ENCODE measurements at regions not wholly inside any gene's neighbourhood (a gene's known extent, or its start where the extent isn't known, plus 50 kb on each side); places are given as distances from the start of the nearest gene placed in this dataset.
"Not testable (repeated sequence)": the region's sequence is repeated elsewhere in the genome, so short reads cannot be mapped to it uniquely, and the experiment has no call there.

- DNase-seq: no peak
Measured at GRCh38 chr18:51330739-51331138, 133.3 kb upstream of the MEX3C start.

- no peak for DNase-seq
Measured at GRCh38 chr18:51337406-51337805, 139.9 kb upstream of the MEX3C start.

GRCh38 chr18:51339856-51340255 lies 142.4 kb upstream of the MEX3C start:
- DNase-seq: no peak

- no peak for DNase-seq
Measured at GRCh38 chr18:51340332-51340731, 142.9 kb upstream of the MEX3C start.

GRCh38 chr18:51342815-51343214 lies 145.3 kb upstream of the MEX3C start:
- DNase-seq: no peak

GRCh38 chr18:51345848-51346391 lies 148.4 kb upstream of the MEX3C start:
- no peak for DNase-seq

GRCh38 chr18:51346404-51346803 lies 148.9 kb upstream of the MEX3C start:
- DNase-seq: no peak

DNA sequence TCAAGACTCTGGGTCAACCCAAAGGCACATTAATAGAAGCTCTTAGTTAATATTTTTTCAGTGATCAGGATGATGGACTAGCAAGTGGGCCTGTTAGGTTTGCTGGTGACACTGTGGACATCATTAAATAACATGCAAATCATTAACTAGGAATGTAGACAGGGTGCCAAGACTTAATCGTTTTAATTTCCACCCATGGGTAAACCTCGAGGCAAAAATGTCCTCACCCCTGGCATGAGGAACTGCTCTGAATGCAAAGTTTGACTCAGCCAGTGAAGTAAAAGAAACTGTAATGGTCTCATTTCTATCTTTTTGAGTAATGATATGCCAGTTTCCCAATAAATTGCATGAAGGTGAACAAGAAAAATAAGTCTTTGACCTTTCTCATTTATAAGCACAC lies 152.6 kb upstream of the MEX3C start:
- no peak for DNase-seq

- no peak for DNase-seq
Measured at GRCh38 chr18:51355841-51356240, 158.4 kb upstream of the MEX3C start.

DNA sequence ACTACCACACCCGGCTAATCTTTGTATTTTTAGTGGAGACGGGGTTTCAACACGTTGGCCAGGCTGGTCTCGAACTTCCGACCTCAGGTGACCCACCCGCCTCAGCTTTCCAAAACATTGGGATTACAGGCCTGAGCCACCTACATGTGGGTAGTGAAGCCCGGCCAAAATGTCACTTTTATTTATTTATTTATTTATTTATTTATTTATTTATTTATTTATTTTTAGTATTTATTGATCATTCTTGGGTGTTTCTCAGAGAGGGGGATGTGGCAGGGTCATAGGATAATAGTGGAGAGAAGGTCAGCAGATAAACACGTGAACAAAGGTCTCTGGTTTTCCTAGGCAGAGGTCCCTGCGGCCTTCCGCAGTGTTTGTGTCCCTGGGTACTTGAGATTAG lies 162.8 kb upstream of the MEX3C start:
- DNase-seq: not testable (repeated sequence)

DNA sequence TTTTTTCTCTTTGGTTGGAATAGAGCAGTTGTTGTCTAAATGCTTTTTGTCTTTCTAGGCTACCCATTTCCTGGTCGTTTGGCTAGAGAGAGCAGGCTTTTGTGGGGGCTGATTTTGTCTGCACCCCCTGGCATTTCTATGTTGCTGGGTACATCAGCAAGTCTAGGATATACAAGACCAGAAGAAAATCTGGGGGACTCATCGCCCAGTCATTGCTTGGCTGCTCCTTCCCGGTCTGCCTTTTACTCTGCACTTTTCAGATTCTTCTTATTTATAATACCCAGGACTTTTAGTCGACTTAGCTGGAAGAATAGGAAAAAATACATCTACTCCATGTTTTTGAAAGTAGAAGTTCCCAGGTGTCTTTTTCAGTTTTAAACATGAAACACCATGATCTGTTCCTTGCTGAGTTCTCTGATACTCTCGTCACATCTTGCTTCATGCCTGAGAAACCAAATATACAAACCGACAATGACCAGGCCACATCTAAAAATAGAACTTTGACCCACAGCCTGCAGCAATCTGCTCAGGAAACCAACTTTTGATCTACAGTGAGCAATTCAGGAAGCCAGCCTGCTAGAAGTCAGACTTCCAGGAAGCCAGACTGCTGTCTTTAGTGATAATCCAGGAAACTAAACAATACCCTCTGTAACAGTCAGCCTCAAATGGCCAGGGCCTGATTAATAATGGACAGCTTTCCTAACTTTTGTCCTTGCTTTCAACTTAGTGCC lies 163.8 kb upstream of the MEX3C start:
- no peak for DNase-seq

GRCh38 chr18:51363384-51363783 lies 165.9 kb upstream of the MEX3C start:
- DNase-seq: no peak

DNA sequence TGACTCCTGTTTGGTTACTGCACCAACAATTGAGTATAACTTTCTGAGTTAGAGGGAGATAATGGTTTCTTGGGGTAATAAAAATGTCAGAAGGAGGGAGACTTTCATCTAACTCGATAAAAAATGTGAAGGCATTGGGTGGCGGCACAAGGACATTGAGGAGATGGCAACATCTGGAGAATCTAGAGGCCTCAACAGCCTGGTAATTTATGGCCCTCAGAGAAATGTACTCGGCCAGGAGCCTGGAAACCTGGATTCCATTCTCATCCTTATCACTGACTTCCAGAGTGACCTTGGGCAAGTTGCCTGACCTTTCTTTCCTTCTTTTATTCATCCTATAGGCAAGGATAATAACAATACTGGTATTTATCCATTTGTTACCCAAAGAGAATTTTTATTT lies 173.5 kb upstream of the MEX3C start:
- DNase-seq: no peak

DNA sequence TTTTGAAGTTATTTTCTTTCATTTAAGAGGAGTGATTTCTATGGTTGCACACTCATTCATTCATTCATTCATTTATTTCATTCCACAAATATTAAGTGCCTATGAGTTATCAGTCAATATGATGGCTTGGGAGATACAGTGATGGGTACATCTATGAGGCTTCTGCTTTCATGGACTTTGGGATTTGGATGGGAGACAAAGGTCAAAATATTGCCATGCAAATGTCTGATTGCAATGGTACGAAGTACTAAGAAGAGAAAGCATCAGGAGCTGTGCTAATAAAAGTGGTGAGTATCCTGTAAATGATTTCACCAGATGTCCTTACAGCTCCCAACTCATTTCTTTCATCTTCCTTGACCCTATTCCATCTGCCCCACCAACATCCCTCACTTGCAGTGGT lies 174.4 kb upstream of the MEX3C start:
- DNase-seq: no peak

DNA sequence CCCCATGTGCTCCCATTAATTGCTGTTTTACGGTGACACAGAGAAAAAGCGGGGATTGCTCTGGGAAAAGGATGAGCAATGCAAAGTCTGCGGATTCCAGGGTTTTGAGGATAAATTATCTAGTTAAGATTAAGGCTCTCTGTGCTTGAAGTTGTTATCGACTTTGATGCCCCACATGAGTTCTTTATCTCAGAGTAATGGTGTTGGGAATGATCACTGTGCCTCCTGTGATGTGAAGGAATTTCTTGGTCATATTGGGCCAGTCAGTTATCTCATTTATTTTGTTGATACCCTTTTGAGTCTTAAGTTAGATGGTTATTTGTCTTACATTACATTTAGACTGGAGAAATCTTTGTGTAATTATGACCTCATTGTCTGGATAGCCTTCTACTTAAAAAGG lies 184.6 kb upstream of the MEX3C start:
- DNase-seq: no peak

- DNase-seq: no peak
Measured at GRCh38 chr18:51383116-51383515, 185.6 kb upstream of the MEX3C start.

DNA sequence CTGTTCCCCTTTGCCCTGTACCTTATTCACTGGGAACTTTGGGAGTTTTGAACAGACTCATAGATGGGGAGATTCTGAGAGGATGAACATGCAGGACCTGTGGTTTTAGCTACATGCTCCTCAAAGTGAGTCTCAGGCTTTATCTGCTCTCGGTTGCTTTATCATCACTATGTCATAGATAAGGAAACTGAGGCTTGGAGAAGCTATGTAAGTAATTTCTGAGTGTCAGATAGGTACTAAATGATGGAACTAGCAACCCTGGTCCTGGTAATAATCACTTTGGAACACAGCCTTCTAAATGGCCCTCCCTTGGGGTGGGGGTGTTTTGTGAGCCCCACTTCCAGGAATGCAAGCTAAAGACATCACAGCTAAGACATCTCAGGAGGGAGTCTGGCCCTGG lies 186.2 kb upstream of the MEX3C start:
- DNase-seq: no peak

GRCh38 chr18:51385270-51385669 lies 187.8 kb upstream of the MEX3C start:
- DNase-seq: no peak

GRCh38 chr18:51390702-51391101 lies 193.2 kb upstream of the MEX3C start:
- no peak for DNase-seq

DNA sequence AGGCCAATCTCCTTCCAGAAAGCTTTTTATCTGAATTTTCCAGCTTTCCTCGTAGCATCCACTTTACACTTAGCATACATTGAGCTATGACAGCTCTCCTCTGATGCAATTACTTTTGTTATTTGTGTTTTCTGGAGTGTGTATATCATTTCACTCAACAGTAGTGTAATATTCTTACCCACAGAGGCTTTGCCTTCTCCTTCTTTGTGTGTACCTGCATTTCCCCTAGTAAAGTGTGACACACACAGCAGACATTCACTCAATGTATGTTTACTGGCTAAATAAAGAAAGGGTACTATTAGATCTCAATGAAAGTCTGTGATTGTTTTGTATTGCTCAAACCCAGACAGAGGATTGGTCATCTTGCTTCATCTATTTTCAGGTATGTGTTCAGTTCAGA lies 193.7 kb upstream of the MEX3C start:
- DNase-seq: no peak

GRCh38 chr18:51391731-51392130 lies 194.2 kb upstream of the MEX3C start:
- no peak for DNase-seq

- no peak for DNase-seq
Measured at GRCh38 chr18:51397347-51397962, 200.0 kb upstream of the MEX3C start.

DNA sequence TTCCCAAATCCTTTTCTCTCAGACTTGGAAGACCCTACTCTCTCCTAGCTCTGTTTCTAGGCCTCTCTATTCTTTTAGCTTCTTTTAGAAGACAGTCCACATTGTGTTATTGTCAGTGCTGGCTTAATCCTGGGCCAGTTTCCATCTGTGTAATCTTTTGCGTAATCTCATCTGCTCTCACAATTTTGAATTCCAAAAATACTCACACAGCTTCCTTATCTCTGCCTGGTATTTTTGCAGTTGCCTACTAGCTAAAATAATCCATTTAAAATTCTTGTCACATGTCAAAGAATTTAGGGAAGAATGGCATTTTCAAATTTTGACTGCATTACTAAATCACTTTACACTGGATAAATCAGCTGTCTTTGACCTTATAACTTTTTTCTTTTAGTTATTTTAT lies 200.6 kb upstream of the MEX3C start:
- no peak for DNase-seq

- no peak for DNase-seq
Measured at GRCh38 chr18:51399491-51400122, 202.1 kb upstream of the MEX3C start.

All from stimulated activated naive CD4-positive, alpha-beta T cell (primary cell).